ENCODE measurements at regions not wholly inside any gene's neighbourhood (a gene's known extent, or its start where the extent isn't known, plus 50 kb on each side); places are given as distances from the start of the nearest gene placed in this dataset.

DNA sequence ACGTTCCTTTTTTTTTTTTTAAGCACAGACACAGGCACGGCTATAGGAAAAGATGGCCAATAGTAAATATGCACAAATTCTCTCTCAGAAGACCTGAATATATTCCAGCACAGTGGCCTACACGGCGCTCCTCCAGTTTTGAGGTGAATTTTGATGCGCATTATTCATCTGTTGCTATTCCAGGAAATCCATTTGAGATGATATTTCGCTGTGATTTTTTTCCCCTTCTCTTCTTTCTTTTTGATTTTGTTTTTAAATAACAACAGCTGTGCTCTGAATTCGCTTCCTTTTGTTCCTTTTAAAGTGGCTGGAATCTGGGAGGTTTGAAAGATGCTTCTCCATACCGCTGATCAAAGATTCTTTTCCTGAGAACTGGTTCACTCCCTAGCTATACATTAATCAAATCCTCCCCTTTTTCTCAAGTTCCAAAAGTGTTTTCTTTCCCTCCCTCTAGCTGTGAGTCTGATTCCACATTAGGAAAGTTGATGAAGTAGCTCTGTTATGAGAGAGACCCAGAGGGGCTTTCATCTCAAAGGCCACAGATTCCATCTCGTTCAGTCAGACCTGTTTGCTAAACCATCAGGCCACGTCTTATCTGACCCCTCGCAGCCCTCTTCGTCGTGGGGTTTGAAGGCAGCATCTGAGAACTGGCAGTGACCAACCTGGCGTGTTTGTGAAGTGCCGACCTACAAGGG, 602.7 kb upstream of the NRP1 start:
- TF ChIP-seq, protein P1, sequence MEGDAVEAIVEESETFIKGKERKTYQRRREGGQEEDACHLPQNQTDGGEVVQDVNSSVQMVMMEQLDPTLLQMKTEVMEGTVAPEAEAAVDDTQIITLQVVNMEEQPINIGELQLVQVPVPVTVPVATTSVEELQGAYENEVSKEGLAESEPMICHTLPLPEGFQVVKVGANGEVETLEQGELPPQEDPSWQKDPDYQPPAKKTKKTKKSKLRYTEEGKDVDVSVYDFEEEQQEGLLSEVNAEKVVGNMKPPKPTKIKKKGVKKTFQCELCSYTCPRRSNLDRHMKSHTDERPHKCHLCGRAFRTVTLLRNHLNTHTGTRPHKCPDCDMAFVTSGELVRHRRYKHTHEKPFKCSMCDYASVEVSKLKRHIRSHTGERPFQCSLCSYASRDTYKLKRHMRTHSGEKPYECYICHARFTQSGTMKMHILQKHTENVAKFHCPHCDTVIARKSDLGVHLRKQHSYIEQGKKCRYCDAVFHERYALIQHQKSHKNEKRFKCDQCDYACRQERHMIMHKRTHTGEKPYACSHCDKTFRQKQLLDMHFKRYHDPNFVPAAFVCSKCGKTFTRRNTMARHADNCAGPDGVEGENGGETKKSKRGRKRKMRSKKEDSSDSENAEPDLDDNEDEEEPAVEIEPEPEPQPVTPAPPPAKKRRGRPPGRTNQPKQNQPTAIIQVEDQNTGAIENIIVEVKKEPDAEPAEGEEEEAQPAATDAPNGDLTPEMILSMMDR (conservative IDR thresholded peaks at IDR 0.05; ENCODE audit: low read length), result no peak
- H3K4me3 ChIP-seq (ENCODE audit: low read length), result no peak overlapping the region
- DNase-seq (ENCODE audit: low read depth), result no peak

DNA sequence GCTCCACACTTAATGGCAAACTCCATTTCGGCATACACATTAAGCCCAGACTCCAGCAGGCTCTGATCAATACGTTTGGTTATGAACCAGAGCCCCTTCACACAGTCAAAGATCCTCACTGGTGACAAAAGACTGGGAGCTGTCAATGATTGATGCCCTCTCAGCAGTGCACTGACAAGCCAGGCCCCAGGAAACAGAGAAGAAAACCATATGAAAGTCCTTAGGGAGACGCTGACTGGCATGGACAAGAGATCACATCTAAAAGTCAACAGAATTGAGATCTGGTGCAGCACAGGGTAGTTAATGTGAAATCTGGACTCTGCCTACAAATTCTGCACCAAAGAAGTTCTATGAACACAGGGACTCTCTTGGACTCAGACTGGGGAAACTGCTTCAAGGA, 600.9 kb upstream of the NRP1 start:
- TF ChIP-seq, protein P1 (conservative IDR thresholded peaks at IDR 0.05; ENCODE audit: low read length), result no peak
- no peak overlapping the region for H3K4me3 ChIP-seq (ENCODE audit: low read length)
- DNase-seq (ENCODE audit: low read depth), result no peak

DNA sequence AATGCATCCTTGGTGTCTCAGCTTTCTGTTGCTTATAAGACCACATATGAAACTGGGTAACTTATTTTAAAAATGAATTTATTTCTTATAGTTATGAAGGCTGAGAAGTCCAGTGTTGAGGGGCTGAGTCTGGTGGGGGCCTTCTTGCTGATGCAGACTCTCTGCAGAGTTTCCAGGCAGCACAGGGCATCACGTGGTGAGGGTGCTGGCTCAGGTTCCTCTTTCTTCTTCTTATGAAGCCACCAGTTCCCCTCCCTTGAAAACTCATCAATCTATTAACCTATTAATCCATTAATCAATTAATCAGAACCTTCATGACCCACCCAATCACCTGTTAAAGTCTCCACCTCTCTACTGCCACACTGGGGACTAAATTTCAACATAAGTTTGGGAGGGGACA, 595.6 kb upstream of the NRP1 start:
- TF ChIP-seq, protein P1 (conservative IDR thresholded peaks at IDR 0.05; ENCODE audit: low read length), result no peak
- no peak overlapping the region for H3K4me3 ChIP-seq (ENCODE audit: low read length)
- DNase-seq (ENCODE audit: low read depth), result no peak

GRCh38 chr10:33927347-33927746, 592.9 kb upstream of the NRP1 start:
- H3K4me3 ChIP-seq (ENCODE audit: low read length), result no peak overlapping the region
- no peak for DNase-seq (ENCODE audit: low read depth)
- TF ChIP-seq, protein P1 (conservative IDR thresholded peaks at IDR 0.05; ENCODE audit: low read length), result no peak

- no peak for DNase-seq (ENCODE audit: low read depth)
- H3K4me3 ChIP-seq (ENCODE audit: low read length), result no peak overlapping the region
- TF ChIP-seq, protein P1 (conservative IDR thresholded peaks at IDR 0.05; ENCODE audit: low read length), result no peak
Measured at GRCh38 chr10:33921970-33922605, 587.6 kb upstream of the NRP1 start.

DNA sequence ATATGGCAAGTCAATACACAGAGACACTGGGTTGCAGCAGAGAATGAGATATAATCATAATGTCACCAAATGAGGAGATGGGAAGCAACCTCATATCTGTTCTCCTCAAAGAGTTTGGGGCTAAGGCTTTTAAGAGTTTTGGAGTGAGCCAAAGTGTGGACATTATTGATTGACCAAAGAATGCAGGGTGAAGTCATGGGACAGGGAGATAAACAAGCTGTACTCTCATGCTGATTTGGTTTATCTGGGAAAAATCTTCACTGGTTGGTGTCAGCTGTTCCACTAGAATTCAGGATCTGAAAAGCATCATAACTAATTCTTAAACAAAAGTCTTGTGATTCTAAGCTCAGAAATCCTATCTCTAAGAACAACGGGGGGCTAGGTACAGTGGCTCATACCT, 585.9 kb upstream of the NRP1 start:
- no peak for DNase-seq (ENCODE audit: low read depth)

More for the DNA sequence above, 585.9 kb upstream of the NRP1 start:
- TF ChIP-seq, protein P1 (conservative IDR thresholded peaks at IDR 0.05; ENCODE audit: low read length), result no peak
- no peak overlapping the region for H3K4me3 ChIP-seq (ENCODE audit: low read length)
